H9 (cell line): ENCODE measurements at regions not wholly inside any gene's neighbourhood (a gene's known extent, or its start where the extent isn't known, plus 50 kb on each side); places are given as distances from the start of the nearest gene placed in this dataset.

ENCODE experiments used
- DNase-seq: peaks from one replicate; pipeline ENCODE4 v3.0.0-alpha.2; 2017
- H2AFZ ChIP-seq: one replicate; pipeline ENCODE4 v1.6.1; 2013; ENCODE audit warnings: mild to moderate bottlenecking, low read length, control low read depth, moderate library complexity
- H2AK5ac ChIP-seq: 2 replicates; pipeline ENCODE4 v1.6.1; 2013; ENCODE audit warnings: low read length, control low read depth, mixed read lengths; ENCODE audit not compliant: insufficient read length
- H2BK120ac ChIP-seq: one replicate; pipeline ENCODE4 v1.6.1; 2013; ENCODE audit warnings: low read depth, mild to moderate bottlenecking, low read length, control low read depth, inconsistent platforms; ENCODE audit not compliant: poor library complexity, severe bottlenecking
- H2BK12ac ChIP-seq: 2 replicates; pipeline ENCODE4 v1.6.1; 2013; ENCODE audit warnings: low read length, control low read depth, mixed read lengths, low read depth; ENCODE audit not compliant: insufficient read length
- H2BK15ac ChIP-seq: 2 replicates; pipeline ENCODE4 v1.6.1; 2013; ENCODE audit warnings: low read depth, low read length, control low read depth
- H2BK20ac ChIP-seq: one replicate; pipeline ENCODE4 v1.6.1; 2013; ENCODE audit warnings: low read depth, mild to moderate bottlenecking, low read length, control low read depth, inconsistent platforms; ENCODE audit not compliant: poor library complexity, severe bottlenecking
- H2BK5ac ChIP-seq: 2 replicates; pipeline ENCODE4 v1.6.1; 2013; ENCODE audit warnings: low read length, control low read depth, mixed read lengths; ENCODE audit not compliant: insufficient read length
- H3K14ac ChIP-seq: 2 replicates; pipeline ENCODE4 v1.6.1; 2013; ENCODE audit warnings: low read length, control low read depth; ENCODE audit not compliant: insufficient read depth
- H3K18ac ChIP-seq: 2 replicates; pipeline ENCODE4 v1.6.1; 2013; ENCODE audit warnings: low read depth, mild to moderate bottlenecking, mixed read lengths, low read length, control low read depth; ENCODE audit not compliant: insufficient read length
- H3K23ac ChIP-seq: 2 replicates; pipeline ENCODE4 v1.6.1; 2013; ENCODE audit warnings: low read length, control low read depth, mixed read lengths, low read depth; ENCODE audit not compliant: insufficient read length
- H3K23me2 ChIP-seq: 2 replicates; pipeline ENCODE4 v1.6.1; 2013; ENCODE audit warnings: low read depth, mild to moderate bottlenecking, mixed read lengths, low read length, control low read depth; ENCODE audit not compliant: insufficient read length, poor library complexity, severe bottlenecking
- H3K27ac ChIP-seq: 2 replicates; pipeline ENCODE4 v1.5.1; 2013; ENCODE audit warnings: low read length, control low read depth, mixed read lengths, low read depth; ENCODE audit not compliant: insufficient read length
- H3K27me3 ChIP-seq: 2 replicates; pipeline ENCODE4 v1.6.1; 2013; ENCODE audit warnings: low read length, control low read depth, inconsistent platforms; ENCODE audit not compliant: insufficient read depth
- H3K4ac ChIP-seq: 2 replicates; pipeline ENCODE4 v1.6.1; 2013; ENCODE audit warnings: low read depth, mild to moderate bottlenecking, control low read depth, inconsistent platforms, low read length, moderate library complexity
- H3K4me1 ChIP-seq: 2 replicates; pipeline ENCODE4 v1.6.1; 2013; ENCODE audit warnings: low read length, control low read depth, inconsistent platforms; ENCODE audit not compliant: insufficient read depth
- H3K4me2 ChIP-seq: 2 replicates; pipeline ENCODE4 v1.6.1; 2013; ENCODE audit warnings: low read length, control low read depth, mixed read lengths; ENCODE audit not compliant: insufficient read length, insufficient read depth
- H3K56ac ChIP-seq: 2 replicates; pipeline ENCODE4 v1.6.1; 2013; ENCODE audit warnings: low read depth, mild to moderate bottlenecking, mixed read lengths, low read length, control low read depth; ENCODE audit not compliant: insufficient read length
- H3K79me1 ChIP-seq: 2 replicates; pipeline ENCODE4 v1.6.1; 2013; ENCODE audit warnings: low read depth, mild to moderate bottlenecking, moderate library complexity, low read length, control low read depth, inconsistent platforms; ENCODE audit not compliant: insufficient read depth, poor library complexity, severe bottlenecking
- H3K79me2 ChIP-seq: 2 replicates; pipeline ENCODE4 v1.6.1; 2013; ENCODE audit warnings: low read length, control low read depth, inconsistent platforms; ENCODE audit not compliant: insufficient read depth
- H3K9ac ChIP-seq: 2 replicates; pipeline ENCODE4 v1.6.1; 2013; ENCODE audit warnings: low read length, control low read depth, mixed read lengths; ENCODE audit not compliant: insufficient read length; ENCODE audit errors: extremely low read depth
- H3K9me3 ChIP-seq: one replicate; pipeline ENCODE4 v1.6.1; 2013; ENCODE audit warnings: low read depth, low read length, inconsistent platforms; ENCODE audit not compliant: control insufficient read depth
- H3T11ph ChIP-seq: one replicate; pipeline ENCODE4 v1.6.1; 2013; ENCODE audit warnings: mild to moderate bottlenecking, low read length, control low read depth, inconsistent platforms
- H4K20me1 ChIP-seq: one replicate; pipeline ENCODE4 v1.6.1; 2013; ENCODE audit not compliant: control insufficient read depth, insufficient read length, insufficient read depth
- H4K5ac ChIP-seq: 2 replicates; pipeline ENCODE4 v1.6.1; 2013; ENCODE audit warnings: low read depth, mild to moderate bottlenecking, mixed read lengths, low read length, control low read depth; ENCODE audit not compliant: insufficient read length
- H4K8ac ChIP-seq: replicated peaks from 2 replicates; pipeline ENCODE4 v1.6.1; 2013; ENCODE audit warnings: low read length, control low read depth, mixed read lengths, low read depth; ENCODE audit not compliant: insufficient read length
- H4K91ac ChIP-seq: 2 replicates; pipeline ENCODE4 v1.6.1; 2013; ENCODE audit warnings: low read depth, mild to moderate bottlenecking, moderate library complexity, mixed read lengths, low read length, control low read depth; ENCODE audit not compliant: insufficient read length
- H3K27ac Mint-ChIP-seq, 3 experiments: 2 replicates in 2 of 3; 3 replicates in 1 of 3; pipeline ENCODE4 v1.8.0; 2020 to 2021; ENCODE audit warnings: mixed read lengths in 3 of 3, mild to moderate bottlenecking in 1 of 3, moderate library complexity in 1 of 3
- H3K27me3 Mint-ChIP-seq: 2 replicates; pipeline ENCODE4 v1.8.0; 2021; ENCODE audit warnings: low read depth, mild to moderate bottlenecking, moderate library complexity, mixed read lengths
- H3K36me3 Mint-ChIP-seq, 3 experiments: 2 replicates in 2 of 3; 3 replicates in 1 of 3; pipeline ENCODE4 v1.8.0; 2020 to 2021; ENCODE audit warnings: low read depth in 3 of 3, mixed read lengths in 3 of 3; ENCODE audit not compliant: insufficient read depth in 1 of 3
- H3K4me1 Mint-ChIP-seq, 2 experiments: 2 replicates each; pipeline ENCODE4 v1.8.0; 2020; ENCODE audit warnings: mixed read lengths in 2 of 2
- H3K4me3 Mint-ChIP-seq, 2 experiments: 2 replicates in 1 of 2; 3 replicates in 1 of 2; pipeline ENCODE4 v1.8.0; 2020 to 2021; ENCODE audit warnings: mild to moderate bottlenecking in 2 of 2, mixed read lengths in 2 of 2, moderate library complexity in 1 of 2
- H3K9me3 Mint-ChIP-seq, 2 experiments: 2 replicates in 1 of 2; 3 replicates in 1 of 2; pipeline ENCODE4 v1.8.0; 2020; ENCODE audit warnings: mild to moderate bottlenecking in 2 of 2, mixed read lengths in 2 of 2, moderate library complexity in 1 of 2
- CTCF ChIP-seq: fragments of 200-600 bp; sonication (generic); conservative IDR thresholded peaks from 3 replicates; pipeline ENCODE4 v1.8.0; 2021; ENCODE audit warnings: antibody characterized with exemption, mild to moderate bottlenecking
- WGBS: extraction: QIAGEN DNeasy Blood & Tissue Kit; methylation state at CpG from one replicate; pipeline ENCODE4 v1.1.7; 2013; ENCODE audit warnings: missing lambda C conversion rate, low lambda C conversion rate, mixed read lengths; ENCODE audit not compliant: insufficient read length; ENCODE audit errors: extremely low coverage; 5-methylcytosine and 5-hydroxymethylcytosine counted together

- no peaks in the 10 kb centered on the region; the same call in none of the 2 replicates for H3K27me3 Mint-ChIP-seq
- no peak overlapping the region for H3K27ac Mint-ChIP-seq
- H3K18ac ChIP-seq, result no peak overlapping the region
- H3K79me1 ChIP-seq, result no peaks in the 10 kb centered on the region
- H2BK15ac ChIP-seq, result no peak overlapping the region
- no peaks in the 10 kb centered on the region for H3K23me2 ChIP-seq
- H3K4me1 Mint-ChIP-seq, result peaks cover 8 to 20% of the 10 kb centered on the region in 2 experiments
- no peak overlapping the region for H2BK120ac ChIP-seq
- no peak overlapping the region for H2BK20ac ChIP-seq
- no peak overlapping the region for H3K23ac ChIP-seq
- H4K91ac ChIP-seq, result no peak overlapping the region
- H2AK5ac ChIP-seq, result no peak overlapping the region
- WGBS, result no CpG with 5 or more reads among the region's 12 CpGs
- no peak overlapping the region for H4K5ac ChIP-seq
- peak; percentile 81 for DNase-seq
- H3K4me3 Mint-ChIP-seq, result no peak overlapping the region
- no peak overlapping the region for H3K27ac ChIP-seq
- H3K36me3 Mint-ChIP-seq, result no peaks in the 10 kb centered on the region; a peak in 1 of 7 replicates
- no peak overlapping the region for H3K9ac ChIP-seq
- no peaks in the 10 kb centered on the region for H3K27me3 ChIP-seq
- H3K4me1 ChIP-seq, result no peaks in the 10 kb centered on the region
- H3K9me3 Mint-ChIP-seq, result no peaks in the 10 kb centered on the region; a peak in 1 of 5 replicates
- no peak overlapping the region for H3T11ph ChIP-seq
- no peak overlapping the region for H3K14ac ChIP-seq
- H4K20me1 ChIP-seq, result no peaks in the 10 kb centered on the region
- no peak overlapping the region for H2BK5ac ChIP-seq
- TF ChIP-seq CTCF, result peak; percentile 81
- H2BK12ac ChIP-seq, result no peak overlapping the region
- no peak overlapping the region for H2AFZ ChIP-seq
- H3K56ac ChIP-seq, result no peak overlapping the region
- no peak overlapping the region for H3K4ac ChIP-seq
- H3K9me3 ChIP-seq, result no peaks in the 10 kb centered on the region
- H4K8ac ChIP-seq, result no peak overlapping the region
- H3K79me2 ChIP-seq, result no peaks in the 10 kb centered on the region
- no peak overlapping the region for H3K4me2 ChIP-seq
Measured at GRCh38 chr20:40945754-40946450, 82.7 kb upstream of the TOP1 start.
